HCT116 (cell line): ENCODE measurements at regions not wholly inside any gene's neighbourhood (a gene's known extent, or its start where the extent isn't known, plus 50 kb on each side); places are given as distances from the start of the nearest gene placed in this dataset.
A peak's percentile ranks its signal among the peaks of the same experiment; 100 is the strongest.

ENCODE experiments used
- ATAC-seq: fragments of 200-7000 bp; cut with Tn5 transposase; 2 replicates; pipeline ENCODE4 v1.9.1; 2020; ENCODE audit warnings: mild to moderate bottlenecking, moderate library complexity
- BruUV-seq: library from RNA; stranded (reverse); fragments of 400-500 nt; replicated peaks from 2 replicates; lab custom pipeline; 2021; lab: Mats Ljungman, UMichigan
- CTCF ChIA-PET: fragments of 300-600 bp; sonication (Branson Sonifier 250); formaldehyde crosslinking; loops from one replicate; lab custom pipeline; 2021; ENCODE audit warnings: antibody characterized with exemption; lab: Charles Lee
- POLR2A ChIA-PET: fragments of 300-600, 350-600 bp; sonication (Branson Sonifier 250); formaldehyde crosslinking; loops from one replicate; lab custom pipeline; 2021; ENCODE audit warnings: antibody characterized with exemption; lab: Charles Lee
- RAD21 ChIA-PET, 2 experiments: fragments of 300-600 bp; sonication (Branson Sonifier 250); formaldehyde crosslinking; loops; one replicate each; lab custom pipeline; 2023; ENCODE audit warnings: low total read pairs in 2 of 2; ENCODE audit not compliant: uncharacterized antibody in 2 of 2, unreplicated experiment in 2 of 2, low non-redundant PET in 1 of 2; lab: Charles Lee
- DNase-seq: peaks from one replicate; pipeline ENCODE4 v3.0.0-alpha.2; 2010; ENCODE audit warnings: low read depth, low spot score
- H2AFZ ChIP-seq: fragments of 200-600 bp; shearing (Covaris generic), sonication (generic); 2 replicates; pipeline ENCODE4 v1.6.1; 2017; ENCODE audit warnings: low read depth, mixed run types, mixed read lengths, antibody characterized with exemption, low read length; ENCODE audit not compliant: poor library complexity, severe bottlenecking
- H3K27ac ChIP-seq: 2 replicates; pipeline ENCODE4 v1.5.1; 2012; ENCODE audit warnings: low read depth, low read length
- H3K27me3 ChIP-seq: fragments of 200-600 bp; sonication (generic); 2 replicates; pipeline ENCODE4 v1.6.1; 2016; ENCODE audit warnings: mixed run types, low read length, mixed read lengths; ENCODE audit not compliant: insufficient read depth
- H3K36me3 ChIP-seq, 2 experiments: fragments of 200-500 bp in 1 of 2; fragments of 200-600 bp in 1 of 2; sonication (Bioruptor generic) in 1 of 2; sonication (generic) in 1 of 2; 2 replicates each; pipeline versions ENCODE4 v1.5.1 to v1.6.1; 2014 to 2016; ENCODE audit warnings: low read length in 2 of 2, inconsistent platforms in 1 of 2, mixed read lengths in 1 of 2, mixed run types in 1 of 2; ENCODE audit not compliant: insufficient read depth in 2 of 2, control insufficient read depth in 1 of 2
- H3K4me1 ChIP-seq, 2 experiments: fragments of 200-600 bp in 1 of 2; sonication (generic) in 1 of 2; 2 replicates each; pipeline versions ENCODE4 v1.5.1 to v1.6.1; 2012 to 2017; ENCODE audit warnings: low read length in 2 of 2, inconsistent platforms in 1 of 2, mild to moderate bottlenecking in 1 of 2, mixed read lengths in 1 of 2, mixed run types in 1 of 2, moderate library complexity in 1 of 2; ENCODE audit not compliant: insufficient read depth in 2 of 2, control insufficient read depth in 1 of 2
- H3K4me2 ChIP-seq: fragments of 200-600 bp; sonication (generic); 2 replicates; pipeline ENCODE4 v1.6.1; 2017; ENCODE audit warnings: mixed run types, low read length, mixed read lengths
- H3K4me3 ChIP-seq, 2 experiments: fragments of 200-600 bp in 1 of 2; sonication (generic) in 1 of 2; replicated peaks in 1 of 2; 2 replicates each; pipeline ENCODE4 v1.5.1; 2011 to 2016; ENCODE audit warnings: low read length in 2 of 2, control low read depth in 1 of 2, low read depth in 1 of 2, mild to moderate bottlenecking in 1 of 2, mixed read lengths in 1 of 2, mixed run types in 1 of 2
- H3K79me2 ChIP-seq: fragments of 200-600 bp; sonication (generic); 2 replicates; pipeline ENCODE4 v1.6.1; 2017; ENCODE audit warnings: mild to moderate bottlenecking, mixed run types, low read length, moderate library complexity, mixed read lengths; ENCODE audit not compliant: insufficient read depth
- H3K9ac ChIP-seq: fragments of 200-600 bp; sonication (generic); 2 replicates; pipeline ENCODE4 v1.6.1; 2016; ENCODE audit warnings: low read length, mixed read lengths
- H3K9me2 ChIP-seq: fragments of 200-600 bp; sonication (generic), shearing (Covaris generic); 2 replicates; pipeline ENCODE4 v1.6.1; 2017; ENCODE audit warnings: mixed run types, mild to moderate bottlenecking, moderate library complexity; ENCODE audit not compliant: insufficient read depth
- H3K9me3 ChIP-seq, 2 experiments: fragments of 200-500 bp in 1 of 2; fragments of 200-600 bp in 1 of 2; sonication (Bioruptor generic) in 1 of 2; sonication (generic) in 1 of 2; 2 replicates each; pipeline ENCODE4 v1.6.1; 2014 to 2017; ENCODE audit warnings: low read length in 2 of 2, mixed read lengths in 2 of 2, inconsistent platforms in 1 of 2, low read depth in 1 of 2, mild to moderate bottlenecking in 1 of 2, mixed run types in 1 of 2, moderate library complexity in 1 of 2; ENCODE audit not compliant: control insufficient read depth in 1 of 2, insufficient read depth in 1 of 2
- H4K20me1 ChIP-seq: fragments of 200-600 bp; sonication (generic), shearing (Covaris generic); 2 replicates; pipeline ENCODE4 v1.6.1; 2017; ENCODE audit warnings: mixed run types, mild to moderate bottlenecking, moderate library complexity; ENCODE audit not compliant: insufficient read depth
- CBX3 ChIP-seq: IDR thresholded peaks from 2 replicates; pipeline ENCODE4 v1.6.1; 2012; ENCODE audit warnings: low read depth
- FOSL1 ChIP-seq: IDR thresholded peaks from 2 replicates; pipeline ENCODE4 v1.6.1; 2012; ENCODE audit warnings: low read depth
- SP1 ChIP-seq: IDR thresholded peaks from 2 replicates; pipeline ENCODE4 v1.6.1; 2012; ENCODE audit warnings: low read depth
- TCF7L2 ChIP-seq: IDR thresholded peaks from 2 replicates; pipeline ENCODE4 v1.7.0; 2011; ENCODE audit warnings: borderline replicate concordance, inconsistent platforms; ENCODE audit not compliant: insufficient read depth, insufficient read length; ENCODE audit errors: extremely low read depth
- ZNF274 ChIP-seq: fragments of 200-500 bp; sonication (Bioruptor generic); IDR thresholded peaks from 2 replicates; pipeline ENCODE4 v1.6.1; 2014; ENCODE audit warnings: mild to moderate bottlenecking, low read depth, low read length, inconsistent platforms
- intact Hi-C: fragments of 100-400 bp; cut with micrococcal nuclease; formaldehyde crosslinking; loops from 2 replicates; pipeline ENCODE4 v1.10.0; 2022

DNA sequence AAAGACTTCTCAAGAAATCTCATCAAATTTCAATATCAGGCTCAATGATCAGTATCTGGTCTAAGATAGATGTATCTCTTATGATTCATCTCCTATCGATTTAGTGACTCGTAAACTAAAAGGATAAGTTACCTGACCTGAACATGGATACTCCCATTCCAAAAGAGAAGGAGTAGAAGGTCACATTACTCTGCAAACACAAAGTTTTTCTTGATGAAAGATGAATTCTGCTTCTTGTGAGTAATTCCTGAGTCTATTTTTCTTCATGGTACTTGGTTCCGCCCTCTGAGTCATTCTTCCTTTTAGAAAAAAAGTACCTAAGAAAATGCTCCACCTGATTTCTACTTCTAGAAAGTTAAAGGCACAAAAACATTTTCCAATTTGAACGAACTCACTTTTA lies 223.1 kb upstream of the SLIT2 start:
- TF ChIP-seq CBX3 (no peak), FOSL1 (peak; percentile 23; the same call in 1 of the 2 replicates), SP1 (peak; percentile 10; the same call in 1 of the 2 replicates)
- RAD21 ChIA-PET: no interaction called here
- no peaks in the 10 kb centered on the region for H4K20me1 ChIP-seq
- no peaks in the 10 kb centered on the region for H3K27me3 ChIP-seq
- intact Hi-C loops: no loop called here
- ATAC-seq (no peak), DNase-seq (peak; percentile 3)
- no peaks in the 10 kb centered on the region for H3K36me3 ChIP-seq
- CTCF ChIA-PET: no interaction called here
- peak overlapping the region; percentile 13 for H3K4me2 ChIP-seq
- no peaks in the 10 kb centered on the region for H3K9me2 ChIP-seq
- H3K4me3 ChIP-seq: no peak overlapping the region
- H3K79me2 ChIP-seq: no peaks in the 10 kb centered on the region
- H3K27ac ChIP-seq: no peak overlapping the region
- H3K4me1 ChIP-seq: peaks cover 0 to 8% of the 10 kb centered on the region in 2 experiments; a peak in 2 of 4 replicates
- POLR2A ChIA-PET: no interaction called here
- BruUV-seq: no TSS peak
- peaks cover 0 to 4% of the 10 kb centered on the region in 2 experiments; a peak in 1 of 4 replicates for H3K9me3 ChIP-seq
- H2AFZ ChIP-seq: peak overlapping the region; percentile 24
- H3K9ac ChIP-seq: no peak overlapping the region

DNA sequence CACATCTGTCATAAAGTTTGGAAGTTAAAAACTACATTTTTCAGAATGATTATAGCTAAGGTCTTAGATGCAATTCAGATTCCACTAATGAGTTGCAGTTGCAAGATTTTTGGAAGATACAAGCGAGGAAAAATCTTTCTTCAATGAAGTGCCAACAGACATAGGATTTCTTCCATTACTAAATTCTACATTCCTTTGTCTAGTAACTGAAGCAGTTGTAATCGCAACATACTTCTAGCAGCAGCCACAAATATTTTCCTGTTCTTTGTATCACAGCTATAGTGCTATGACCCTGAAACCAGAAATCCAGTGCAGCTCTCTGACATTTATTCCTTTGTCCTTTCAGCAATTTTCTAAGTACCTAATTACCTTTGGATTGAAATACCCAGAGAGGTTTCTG lies 225.2 kb upstream of the SLIT2 start:
- TF ChIP-seq TCF7L2 (no peak), ZNF274 (no peak)
- no peak overlapping the region for H2AFZ ChIP-seq
- H3K27me3 ChIP-seq: no peaks in the 10 kb centered on the region
- intact Hi-C loops: no loop called here
- peaks cover 0 to 8% of the 10 kb centered on the region in 2 experiments; a peak in 2 of 4 replicates for H3K4me1 ChIP-seq
- DNase-seq: no peak
- H3K27ac ChIP-seq: no peak overlapping the region
- no peak overlapping the region for H3K9ac ChIP-seq
- no peak overlapping the region for H3K4me2 ChIP-seq
- H3K4me3 ChIP-seq: no peak overlapping the region
- H3K9me3 ChIP-seq: no peaks in the 10 kb centered on the region
- ATAC-seq: no peak
- ChIA-PET POLR2A (no interaction called here), RAD21 (no interaction called here), CTCF (no interaction called here)
- H3K9me2 ChIP-seq: no peaks in the 10 kb centered on the region
- no peaks in the 10 kb centered on the region for H4K20me1 ChIP-seq
- no peaks in the 10 kb centered on the region for H3K36me3 ChIP-seq
- H3K79me2 ChIP-seq: no peaks in the 10 kb centered on the region
- no TSS peak for BruUV-seq
